ENCODE measurements at regions not wholly inside any gene's neighbourhood (a gene's known extent, or its start where the extent isn't known, plus 50 kb on each side); places are given as distances from the start of the nearest gene placed in this dataset.

GRCh38 chr22:27477171-27477570 lies 324.4 kb downstream of the MN1 start:
- BruUV-seq (replicated peaks), result TSS peak; percentile 24
- DNase-seq (ENCODE audit: unreplicated experiment), result no peak
- no peak for TF ChIP-seq CTCF (IDR thresholded peaks at IDR 0.05; ENCODE audit: unreplicated experiment)
- CTCF ChIA-PET, result interaction anchor here (0.6 to 1.0 kb wide), 6 partner anchors 49 to 289 kb away, joined by 3 to 4 read pairs (median 3); no protein-coding TSS in a partner anchor
- Mint-ChIP-seq H3K36me3 (ENCODE audit: insufficient read depth, unreplicated experiment) (peaks cover 9% of the 10 kb centered on the region), H3K4me1 (ENCODE audit: insufficient read depth, unreplicated experiment) (peaks cover 47% of the 10 kb centered on the region), H3K4me3 (ENCODE audit: unreplicated experiment) (peak overlapping the region; percentile 64), H3K27me3 (ENCODE audit: insufficient read depth, unreplicated experiment) (no peaks in the 10 kb centered on the region), H3K9me3 (ENCODE audit: unreplicated experiment) (peaks cover 5% of the 10 kb centered on the region), H3K27ac (ENCODE audit: low read depth, unreplicated experiment) (peak overlapping the region; percentile 94)
- intact Hi-C loops (cut with micrococcal nuclease), result loop anchor here (5.0 kb wide), 1 partner anchor 55 kb away; no protein-coding TSS in a partner anchor
- POLR2A ChIA-PET, result interaction anchor here (0.7 to 1.3 kb wide), 4 partner anchors 33 to 241 kb away, joined by 3 to 4 read pairs (median 3); no protein-coding TSS in a partner anchor

- Mint-ChIP-seq H3K4me1 (ENCODE audit: insufficient read depth, unreplicated experiment) (peaks cover 22% of the 10 kb centered on the region), H3K27me3 (ENCODE audit: insufficient read depth, unreplicated experiment) (no peaks in the 10 kb centered on the region), H3K27ac (ENCODE audit: low read depth, unreplicated experiment) (no peak overlapping the region), H3K4me3 (ENCODE audit: unreplicated experiment) (no peak overlapping the region), H3K36me3 (ENCODE audit: insufficient read depth, unreplicated experiment) (peaks cover 9% of the 10 kb centered on the region), H3K9me3 (ENCODE audit: unreplicated experiment) (peaks cover 5% of the 10 kb centered on the region)
- CTCF ChIA-PET, result no interaction called here
- no TSS peak for BruUV-seq (replicated peaks)
- TF ChIP-seq CTCF (IDR thresholded peaks at IDR 0.05; ENCODE audit: unreplicated experiment), result no peak
- no peak for DNase-seq (ENCODE audit: unreplicated experiment)
- POLR2A ChIA-PET, result no interaction called here
- intact Hi-C loops (cut with micrococcal nuclease), result no loop called here
Measured at GRCh38 chr22:27480487-27480886, 321.1 kb downstream of the MN1 start.

GRCh38 chr22:27482402-27482801 lies 319.2 kb downstream of the MN1 start:
- TF ChIP-seq CTCF (IDR thresholded peaks at IDR 0.05; ENCODE audit: unreplicated experiment), result no peak
- POLR2A ChIA-PET, result no interaction called here
- H3K36me3 Mint-ChIP-seq (ENCODE audit: insufficient read depth, unreplicated experiment), result peaks cover 5% of the 10 kb centered on the region
- H3K9me3 Mint-ChIP-seq (ENCODE audit: unreplicated experiment), result peaks cover 5% of the 10 kb centered on the region
- peaks cover 8% of the 10 kb centered on the region for H3K4me1 Mint-ChIP-seq (ENCODE audit: insufficient read depth, unreplicated experiment)
- no peak overlapping the region for H3K4me3 Mint-ChIP-seq (ENCODE audit: unreplicated experiment)
- H3K27ac Mint-ChIP-seq (ENCODE audit: low read depth, unreplicated experiment), result no peak overlapping the region
- CTCF ChIA-PET, result no interaction called here
- DNase-seq (ENCODE audit: unreplicated experiment), result no peak
- BruUV-seq (replicated peaks), result no TSS peak
- H3K27me3 Mint-ChIP-seq (ENCODE audit: insufficient read depth, unreplicated experiment), result no peaks in the 10 kb centered on the region
- intact Hi-C loops (cut with micrococcal nuclease), result no loop called here

GRCh38 chr22:27483095-27483785 lies 318.3 kb downstream of the MN1 start:
- Mint-ChIP-seq H3K36me3 (ENCODE audit: insufficient read depth, unreplicated experiment) (peaks cover 5% of the 10 kb centered on the region), H3K9me3 (ENCODE audit: unreplicated experiment) (peaks cover under 1% of the 10 kb centered on the region), H3K4me3 (ENCODE audit: unreplicated experiment) (no peak overlapping the region), H3K4me1 (ENCODE audit: insufficient read depth, unreplicated experiment) (peaks cover under 1% of the 10 kb centered on the region), H3K27me3 (ENCODE audit: insufficient read depth, unreplicated experiment) (no peaks in the 10 kb centered on the region), H3K27ac (ENCODE audit: low read depth, unreplicated experiment) (peak overlapping the region; percentile 22)
- POLR2A ChIA-PET, result interaction anchor here (0.9 kb wide), 1 partner anchor 62 kb away, joined by 4 read pairs; no protein-coding TSS in a partner anchor
- DNase-seq (ENCODE audit: unreplicated experiment), result no peak
- no peak for TF ChIP-seq CTCF (IDR thresholded peaks at IDR 0.05; ENCODE audit: unreplicated experiment)
- CTCF ChIA-PET, result interaction anchor here (0.6 kb wide), 1 partner anchor 879 kb away, joined by 3 read pairs; no protein-coding TSS in a partner anchor
- BruUV-seq (replicated peaks), result no TSS peak
- intact Hi-C loops (cut with micrococcal nuclease), result no loop called here
